ENCODE measurements at regions not wholly inside any gene's neighbourhood (a gene's known extent, or its start where the extent isn't known, plus 50 kb on each side); places are given as distances from the start of the nearest gene placed in this dataset.
"Not testable (repeated sequence)": the region's sequence is repeated elsewhere in the genome, so short reads cannot be mapped to it uniquely, and the experiment has no call there.

DNA sequence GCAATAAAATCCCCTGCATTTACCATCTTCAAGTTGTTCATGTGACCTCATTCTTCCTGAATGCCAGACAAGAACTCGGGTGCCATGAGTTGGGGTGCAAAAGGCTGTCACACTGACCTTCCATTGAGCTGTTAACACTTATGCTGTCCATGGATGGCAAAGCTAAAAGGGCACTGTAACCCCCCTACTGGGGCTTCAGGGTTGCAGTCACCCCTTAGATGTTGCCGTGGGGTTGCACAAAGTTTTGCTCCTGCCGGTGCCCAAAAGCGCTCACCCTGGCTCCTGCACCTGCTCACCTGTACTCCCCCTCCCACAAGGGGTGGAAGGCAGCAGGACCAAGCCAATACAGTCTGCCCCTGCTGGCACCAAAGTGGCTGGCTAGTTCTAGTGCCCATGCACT is 208.2 kb downstream of the RHOU start:
- DNase-seq (ENCODE audit: low read depth), result no peak

- no peak for DNase-seq (ENCODE audit: low read depth)
Measured at GRCh38 chr1:228944296-228944695, 209.0 kb downstream of the RHOU start.

- no peak for DNase-seq (ENCODE audit: low read depth)
Measured at GRCh38 chr1:228944935-228945371, 209.7 kb downstream of the RHOU start.

GRCh38 chr1:228945885-228946284 is 210.6 kb downstream of the RHOU start:
- no peak for DNase-seq (ENCODE audit: low read depth)

GRCh38 chr1:228949617-228950016 is 214.3 kb downstream of the RHOU start:
- DNase-seq (ENCODE audit: low read depth), result not testable (repeated sequence)

DNA sequence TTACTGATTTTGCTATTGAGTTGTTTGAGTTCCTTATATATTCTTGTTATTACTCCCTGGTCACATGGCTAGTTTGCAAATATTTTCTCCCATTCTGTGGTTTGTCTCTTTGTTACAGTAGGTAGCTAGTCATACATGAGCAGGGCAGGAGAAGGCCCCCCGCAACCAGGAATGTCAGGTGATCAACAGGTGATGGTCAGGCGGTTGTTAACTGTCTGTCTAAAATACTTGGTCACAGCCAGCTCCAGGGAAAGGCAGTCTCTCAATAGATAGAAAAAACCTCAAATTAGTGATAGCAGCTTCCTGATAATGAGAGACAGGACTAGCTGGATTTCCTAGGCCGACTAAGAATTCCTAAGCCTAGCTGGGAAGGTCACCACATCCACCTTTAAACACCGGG is 217.9 kb downstream of the RHOU start:
- no peak for DNase-seq (ENCODE audit: low read depth)

DNA sequence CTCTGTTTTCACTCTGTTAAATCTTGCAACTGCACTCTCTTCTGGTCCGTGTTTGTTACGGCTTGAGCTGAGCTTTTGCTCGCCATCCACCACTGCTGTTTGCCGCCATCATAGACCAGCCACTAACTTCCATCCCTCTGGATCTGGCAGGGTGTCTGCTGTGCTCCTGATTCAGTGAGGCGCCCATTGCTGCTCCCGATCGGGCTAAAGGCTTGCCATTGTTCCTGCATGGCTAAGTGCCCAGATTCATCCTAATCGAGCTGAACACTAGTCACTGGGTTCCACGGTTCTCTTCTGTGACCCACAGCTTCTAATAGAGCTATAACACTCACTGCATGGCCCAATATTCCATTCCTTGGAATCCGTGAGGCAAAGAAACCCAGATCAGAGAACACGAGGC is 218.5 kb downstream of the RHOU start:
- DNase-seq (ENCODE audit: low read depth), result not testable (repeated sequence)

GRCh38 chr1:228955691-228956090 is 220.4 kb downstream of the RHOU start:
- no peak for DNase-seq (ENCODE audit: low read depth)

DNA sequence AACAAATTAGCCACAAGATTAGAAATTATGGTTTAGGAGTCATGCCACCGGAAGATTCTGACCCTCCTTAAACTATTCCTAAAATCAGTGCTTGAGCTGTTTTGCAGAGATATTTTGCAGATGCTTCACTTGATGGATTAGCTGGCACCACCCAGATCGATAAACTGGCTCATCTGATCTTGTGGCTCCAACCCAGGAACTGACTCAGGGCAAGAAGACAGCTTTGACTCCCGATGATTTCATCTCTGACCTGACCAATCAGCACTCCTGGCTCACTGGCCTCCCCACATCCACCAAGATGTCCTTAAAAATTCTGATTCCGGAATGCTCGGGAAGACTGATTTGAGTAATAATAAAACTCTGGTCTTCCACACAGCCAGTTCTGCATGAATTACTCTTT is 221.6 kb downstream of the RHOU start:
- DNase-seq (ENCODE audit: low read depth), result no peak

DNA sequence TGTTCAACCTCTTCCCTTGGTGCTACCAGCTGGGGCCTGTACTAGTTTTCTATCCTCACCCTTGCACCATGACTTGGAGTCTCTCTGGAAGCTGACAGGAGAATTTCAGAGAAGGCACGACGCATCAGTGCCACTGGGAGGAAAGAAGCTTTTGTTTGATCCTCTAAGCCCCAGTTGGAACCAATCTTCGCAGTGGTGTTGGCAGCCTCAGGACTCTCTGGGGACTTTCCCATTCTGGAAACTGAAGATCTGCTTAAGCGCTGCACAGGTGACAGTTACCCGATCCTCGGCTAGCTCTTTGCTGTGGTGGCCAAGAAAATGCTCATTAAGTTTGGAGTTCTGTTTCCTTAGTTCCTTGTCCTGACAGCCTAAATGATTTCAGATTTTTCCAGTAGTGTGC is 222.3 kb downstream of the RHOU start:
- no peak for DNase-seq (ENCODE audit: low read depth)

GRCh38 chr1:228958121-228958520 is 222.8 kb downstream of the RHOU start:
- no peak for DNase-seq (ENCODE audit: low read depth)

DNA sequence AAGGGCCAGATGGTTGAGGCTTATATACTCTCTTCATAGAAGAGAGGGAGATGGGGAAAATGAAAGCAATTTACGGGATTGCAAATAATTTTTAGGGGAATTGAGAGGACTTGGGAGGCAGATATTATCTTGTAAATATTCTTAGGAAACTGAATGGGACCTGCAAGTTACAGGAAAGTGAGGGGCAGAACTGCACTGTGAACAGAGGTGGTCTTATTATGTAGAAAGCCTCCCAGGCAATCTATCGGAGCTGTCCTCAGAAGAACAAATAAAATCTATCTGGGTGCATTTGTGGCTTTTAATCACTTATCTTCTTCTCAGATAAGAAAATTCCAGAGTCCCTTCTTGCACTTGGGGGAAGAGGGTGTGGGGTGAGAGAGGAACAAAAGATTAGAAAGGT is 223.5 kb downstream of the RHOU start:
- no peak for DNase-seq (ENCODE audit: low read depth)

- DNase-seq (ENCODE audit: low read depth), result no peak
Measured at GRCh38 chr1:228960705-228961104, 225.4 kb downstream of the RHOU start.

DNA sequence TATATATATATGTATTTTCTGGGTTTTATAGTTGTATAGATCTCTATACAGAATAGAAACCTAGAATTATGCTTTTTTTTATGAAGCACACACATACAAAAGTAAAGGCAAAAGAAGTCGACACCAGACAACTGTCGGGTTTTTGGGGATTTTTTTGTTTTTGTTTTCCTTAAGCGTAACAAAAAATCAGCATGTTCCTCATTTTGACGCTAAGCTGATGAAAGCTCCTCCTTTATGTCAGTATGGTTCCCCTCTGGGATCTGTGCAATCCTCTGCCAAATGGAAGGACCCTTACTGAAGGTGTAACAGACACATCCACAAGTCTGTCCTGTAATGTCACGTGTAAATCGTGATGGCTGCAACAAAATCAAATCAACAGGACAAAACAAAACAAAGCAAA is 226.2 kb downstream of the RHOU start:
- DNase-seq (ENCODE audit: low read depth), result no peak

GRCh38 chr1:228963795-228964177 is 228.5 kb downstream of the RHOU start:
- no peak for DNase-seq (ENCODE audit: low read depth)

- DNase-seq (ENCODE audit: low read depth), result no peak
Measured at GRCh38 chr1:228964178-228965089, 229.2 kb downstream of the RHOU start.

GRCh38 chr1:228968891-228969606 is 233.8 kb downstream of the RHOU start:
- DNase-seq (ENCODE audit: low read depth), result no peak

GRCh38 chr1:228969953-228970800 is 234.9 kb downstream of the RHOU start:
- DNase-seq (ENCODE audit: low read depth), result no peak

GRCh38 chr1:228972576-228972975 is 237.3 kb downstream of the RHOU start:
- DNase-seq (ENCODE audit: low read depth), result no peak

- DNase-seq (ENCODE audit: low read depth), result no peak
Measured at GRCh38 chr1:228974273-228974672, 239.0 kb downstream of the RHOU start.

GRCh38 chr1:228975238-228975907 is 240.1 kb downstream of the RHOU start:
- DNase-seq (ENCODE audit: low read depth), result no peak

DNA sequence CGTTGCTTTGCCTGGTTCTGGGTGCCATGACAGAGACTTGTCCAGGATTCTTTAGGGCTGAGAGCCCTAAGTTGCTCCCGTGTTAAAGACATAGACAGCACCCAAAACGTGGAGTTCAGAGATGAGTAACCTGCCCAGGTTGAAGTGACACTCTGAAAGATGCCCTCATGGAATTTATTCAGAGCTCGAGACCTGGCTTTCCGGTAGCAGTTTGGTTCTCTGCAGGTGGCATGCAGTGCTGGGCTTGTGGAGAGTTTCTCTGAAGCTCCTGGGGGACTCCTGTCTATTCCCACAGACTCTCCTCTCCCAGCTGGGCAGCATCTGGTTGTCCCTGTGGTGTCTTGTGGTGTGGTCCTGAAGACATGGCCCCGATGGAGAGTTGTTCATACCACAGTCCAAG is 241.0 kb downstream of the RHOU start:
- no peak for DNase-seq (ENCODE audit: low read depth)
